IMR-90 (cell line): ENCODE measurements at regions not wholly inside any gene's neighbourhood (a gene's known extent, or its start where the extent isn't known, plus 50 kb on each side); places are given as distances from the start of the nearest gene placed in this dataset.

Experiments used
- ATAC-seq: fragments of 200-7000 bp; cut with Tn5 transposase; 2 replicates; pipeline ENCODE4 v1.9.1; 2020; ENCODE audit warnings: low read depth, mild to moderate bottlenecking, moderate library complexity
- BruUV-seq: library from RNA; stranded (reverse); fragments of 400-500 nt; replicated peaks from 2 replicates; lab custom pipeline; 2021; lab: Mats Ljungman, UMichigan
- CTCF ChIA-PET: fragments of 300-600 bp; formaldehyde crosslinking; extraction: SDS; loops from one replicate; lab custom pipeline; 2021; ENCODE audit warnings: antibody characterized with exemption; lab: Yijun Ruan, JAX
- POLR2A ChIA-PET: fragments of 300-600 bp; sonication (Branson Sonifier 250); formaldehyde crosslinking; loops from one replicate; lab custom pipeline; 2022; ENCODE audit warnings: antibody characterized with exemption; ENCODE audit not compliant: unreplicated experiment; lab: Charles Lee
- DNase-seq: peaks from one replicate; pipeline ENCODE4 v3.0.0; 2013
- H2AFZ ChIP-seq: replicated peaks from 2 replicates; pipeline ENCODE3; 2013; ENCODE audit warnings: low read length, mild to moderate bottlenecking; ENCODE audit not compliant: poor library complexity
- H2AK5ac ChIP-seq: 2 replicates; pipeline ENCODE4 v1.6.1; 2013; ENCODE audit warnings: low read depth, low read length, inconsistent platforms
- H2AK9ac ChIP-seq: replicated peaks from 2 replicates; pipeline ENCODE3; 2013; ENCODE audit warnings: mild to moderate bottlenecking, low read depth, low read length, moderate library complexity; ENCODE audit not compliant: poor library complexity
- H2BK120ac ChIP-seq: 2 replicates; pipeline ENCODE4 v1.6.1; 2013; ENCODE audit warnings: low read depth, low read length, inconsistent platforms
- H2BK15ac ChIP-seq: 3 replicates; pipeline ENCODE4 v1.6.1; 2013; ENCODE audit warnings: low read depth, low read length, inconsistent platforms
- H2BK20ac ChIP-seq: 2 replicates; pipeline ENCODE4 v1.6.1; 2013; ENCODE audit warnings: low read depth, mild to moderate bottlenecking, inconsistent platforms, low read length, moderate library complexity
- H2BK5ac ChIP-seq: 2 replicates; pipeline ENCODE4 v1.6.1; 2013; ENCODE audit warnings: mild to moderate bottlenecking, low read depth, low read length, inconsistent platforms; ENCODE audit not compliant: poor library complexity, severe bottlenecking
- H3K14ac ChIP-seq: replicated peaks from 2 replicates; pipeline ENCODE4 v1.6.1; 2013; ENCODE audit warnings: low read depth, low read length, inconsistent platforms
- H3K18ac ChIP-seq: 2 replicates; pipeline ENCODE4 v1.6.1; 2013; ENCODE audit warnings: low read depth, low read length, control low read depth
- H3K23ac ChIP-seq: 2 replicates; pipeline ENCODE4 v1.6.1; 2013; ENCODE audit warnings: low read depth, low read length, inconsistent platforms
- H3K27ac ChIP-seq: 2 replicates; pipeline ENCODE4 v1.5.1; 2013; ENCODE audit warnings: mild to moderate bottlenecking, control low read depth, low read length; ENCODE audit not compliant: insufficient read depth
- H3K27me3 ChIP-seq: 2 replicates; pipeline ENCODE4 v1.6.1; 2013; ENCODE audit warnings: low read length; ENCODE audit not compliant: control insufficient read depth, insufficient read depth
- H3K36me3 ChIP-seq: 2 replicates; pipeline ENCODE4 v1.6.1; 2013; ENCODE audit warnings: low read length, mixed read lengths; ENCODE audit not compliant: control insufficient read depth, insufficient read depth
- H3K4ac ChIP-seq: 2 replicates; pipeline ENCODE4 v1.6.1; 2013; ENCODE audit warnings: low read depth, low read length, inconsistent platforms
- H3K4me1 ChIP-seq: 2 replicates; pipeline ENCODE4 v1.6.1; 2013; ENCODE audit warnings: low read length, mixed read lengths; ENCODE audit not compliant: control insufficient read depth, insufficient read depth
- H3K4me2 ChIP-seq: 2 replicates; pipeline ENCODE4 v1.6.1; 2013; ENCODE audit warnings: low read depth, mild to moderate bottlenecking, control low read depth, low read length, moderate library complexity
- H3K4me3 ChIP-seq: 2 replicates; pipeline ENCODE4 v1.5.1; 2013; ENCODE audit warnings: low read depth, mild to moderate bottlenecking, control low read depth, low read length, moderate library complexity; ENCODE audit not compliant: insufficient read depth
- H3K56ac ChIP-seq: 2 replicates; pipeline ENCODE4 v1.6.1; 2013; ENCODE audit warnings: low read length, inconsistent platforms; ENCODE audit not compliant: insufficient read depth; ENCODE audit errors: extremely low read depth
- H3K79me1 ChIP-seq, 2 experiments: 2 replicates each; pipeline ENCODE4 v1.6.1; 2013; ENCODE audit warnings: low read length in 2 of 2, inconsistent platforms in 1 of 2, low read depth in 1 of 2
- H3K9ac ChIP-seq: 2 replicates; pipeline ENCODE4 v1.6.1; 2013; ENCODE audit warnings: low read depth, low read length, control low read depth
- H3K9me1 ChIP-seq: 2 replicates; pipeline ENCODE4 v1.6.1; 2013; ENCODE audit warnings: low read length, inconsistent platforms; ENCODE audit not compliant: insufficient read depth
- H3K9me3 ChIP-seq: 2 replicates; pipeline ENCODE4 v1.6.1; 2013; ENCODE audit warnings: low read length; ENCODE audit not compliant: control insufficient read depth, insufficient read depth
- H4K20me1 ChIP-seq: 2 replicates; pipeline ENCODE4 v1.6.1; 2013; ENCODE audit warnings: low read length, inconsistent platforms; ENCODE audit not compliant: insufficient read depth
- H4K5ac ChIP-seq: 2 replicates; pipeline ENCODE4 v1.6.1; 2013; ENCODE audit warnings: mild to moderate bottlenecking, low read depth, low read length, control low read depth
- H4K8ac ChIP-seq, 2 experiments: 2 replicates each; pipeline ENCODE4 v1.6.1; 2013; ENCODE audit warnings: low read depth in 2 of 2, low read length in 2 of 2, control low read depth in 1 of 2, inconsistent platforms in 1 of 2
- H4K91ac ChIP-seq: 2 replicates; pipeline ENCODE4 v1.6.1; 2013; ENCODE audit warnings: low read depth, low read length, inconsistent platforms; ENCODE audit not compliant: insufficient read depth
- RAD21 ChIP-seq: IDR thresholded peaks from 2 replicates; pipeline ENCODE4 v1.6.1; 2012; ENCODE audit warnings: low read length, improper control_type of control experiment
- USF2 ChIP-seq: fragments of 150-350 bp; IDR thresholded peaks from 2 replicates; pipeline ENCODE4 v1.6.1; 2017; ENCODE audit warnings: mild to moderate bottlenecking, antibody characterized with exemption, low read length, low read depth
- dilution Hi-C: fragments of 300-500 bp; cut with HindIII; formaldehyde crosslinking; loops from one replicate; pipeline ENCODE4 v1.14.3; 2018; ENCODE audit warnings: low sequenced_read_pairs; ENCODE audit not compliant: unreplicated experiment
- in situ Hi-C: fragments of 300-500 bp; cut with MboI; formaldehyde crosslinking; loops from 3 replicates; pipeline ENCODE4 v1.14.3; 2019; ENCODE audit warnings: low sequenced_read_pairs, inconsistent platforms, mixed read lengths
- intact Hi-C: fragments of 100-400 bp; cut with micrococcal nuclease; formaldehyde crosslinking; loops from 2 replicates; pipeline ENCODE4 v1.10.0; 2022
- TF ChIP-seq, protein P1 (sequence below): fragments of 150-350 bp; IDR thresholded peaks from 2 replicates; pipeline ENCODE4 v1.6.1; 2016; ENCODE audit warnings: low read depth, mild to moderate bottlenecking, low read length, moderate library complexity, borderline replicate concordance

DNA sequence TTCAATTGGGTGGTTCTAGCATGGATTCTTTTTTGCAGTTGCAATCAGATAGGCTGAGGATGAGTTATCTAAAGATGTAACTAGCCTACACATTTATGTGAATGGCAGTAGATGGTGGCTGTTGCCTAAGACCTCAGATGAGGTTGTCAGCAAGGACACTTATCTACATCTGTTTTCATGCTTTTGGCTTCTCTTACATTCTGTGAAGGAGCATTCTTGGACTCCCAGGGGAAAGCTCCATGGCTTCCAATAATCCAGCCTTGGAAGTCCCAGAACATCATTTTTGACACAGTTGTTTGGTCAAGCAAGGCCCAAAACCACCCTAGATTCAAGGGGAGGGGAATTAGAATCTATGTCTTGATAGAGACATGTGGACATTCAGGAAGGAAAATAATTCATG lies 332.2 kb upstream of the RBMS3 start:
- TF ChIP-seq, protein P1, sequence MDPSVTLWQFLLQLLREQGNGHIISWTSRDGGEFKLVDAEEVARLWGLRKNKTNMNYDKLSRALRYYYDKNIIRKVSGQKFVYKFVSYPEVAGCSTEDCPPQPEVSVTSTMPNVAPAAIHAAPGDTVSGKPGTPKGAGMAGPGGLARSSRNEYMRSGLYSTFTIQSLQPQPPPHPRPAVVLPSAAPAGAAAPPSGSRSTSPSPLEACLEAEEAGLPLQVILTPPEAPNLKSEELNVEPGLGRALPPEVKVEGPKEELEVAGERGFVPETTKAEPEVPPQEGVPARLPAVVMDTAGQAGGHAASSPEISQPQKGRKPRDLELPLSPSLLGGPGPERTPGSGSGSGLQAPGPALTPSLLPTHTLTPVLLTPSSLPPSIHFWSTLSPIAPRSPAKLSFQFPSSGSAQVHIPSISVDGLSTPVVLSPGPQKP: no peak
- TF ChIP-seq RAD21 (no peak), USF2 (no peak)
- ChIA-PET CTCF (no interaction called here), POLR2A (no interaction called here)
- H2BK20ac ChIP-seq: no peak overlapping the region
- H3K27me3 ChIP-seq: no peaks in the 10 kb centered on the region; the same call in 1 of the 2 replicates
- no TSS peak for BruUV-seq
- H4K5ac ChIP-seq: no peak overlapping the region
- no peaks in the 10 kb centered on the region for H3K79me1 ChIP-seq
- no peak overlapping the region for H3K18ac ChIP-seq
- H2BK5ac ChIP-seq: no peak overlapping the region
- H4K20me1 ChIP-seq: no peaks in the 10 kb centered on the region
- H4K8ac ChIP-seq: no peak overlapping the region
- no peak overlapping the region for H3K23ac ChIP-seq
- H3K14ac ChIP-seq: no peak overlapping the region
- H3K9ac ChIP-seq: no peak overlapping the region
- H3K36me3 ChIP-seq: no peaks in the 10 kb centered on the region
- intact Hi-C loops (no loop called here), in situ Hi-C loops (no loop called here), dilution Hi-C loops (no loop called here)
- no peak overlapping the region for H4K91ac ChIP-seq
- H3K27ac ChIP-seq: no peak overlapping the region
- ATAC-seq: no peak
- no peak overlapping the region for H2AK9ac ChIP-seq
- H2AK5ac ChIP-seq: no peak overlapping the region
- H3K4me2 ChIP-seq: no peak overlapping the region
- no peak for DNase-seq
- H3K56ac ChIP-seq: no peak overlapping the region
- H2BK120ac ChIP-seq: no peak overlapping the region
- H3K4me1 ChIP-seq: no peaks in the 10 kb centered on the region
- H3K4me3 ChIP-seq: no peak overlapping the region
- H3K4ac ChIP-seq: no peak overlapping the region
- H2BK15ac ChIP-seq: no peak overlapping the region
- no peaks in the 10 kb centered on the region for H3K9me1 ChIP-seq
- no peak overlapping the region for H2AFZ ChIP-seq
- peaks cover 3% of the 10 kb centered on the region; the same call in 1 of the 2 replicates for H3K9me3 ChIP-seq
